ENCODE measurements at regions not wholly inside any gene's neighbourhood (a gene's known extent, or its start where the extent isn't known, plus 50 kb on each side); places are given as distances from the start of the nearest gene placed in this dataset.

- H3K4me2 ChIP-seq (ENCODE audit: insufficient read depth, low read length): no peak overlapping the region
- H3K36me3 ChIP-seq (ENCODE audit: insufficient read depth, low read length): no peaks in the 10 kb centered on the region
- peak; percentile 22 for DNase-seq (ENCODE audit: insufficient read length, low spot score, missing footprints)
- H3K4me1 ChIP-seq (ENCODE audit: insufficient read depth, low read length): no peaks in the 10 kb centered on the region
- no peak overlapping the region for H3K27ac ChIP-seq (ENCODE audit: low read depth, low read length)
- no peaks in the 10 kb centered on the region for H3K79me2 ChIP-seq (ENCODE audit: insufficient read depth, low read length)
- no peaks in the 10 kb centered on the region for H4K20me1 ChIP-seq (ENCODE audit: insufficient read depth, low read length)
- no peaks in the 10 kb centered on the region for H3K27me3 ChIP-seq (ENCODE audit: insufficient read depth, low read length)
- H3K4me3 ChIP-seq (ENCODE audit: insufficient read depth, low read length): no peak overlapping the region
- no peak for TF ChIP-seq CTCF (IDR thresholded peaks at IDR 0.05; ENCODE audit: extremely low read depth, low read depth, low read length)
- H2AFZ ChIP-seq (ENCODE audit: low read length): no peak overlapping the region
- no peaks in the 10 kb centered on the region for H3K9me3 ChIP-seq (ENCODE audit: low read depth, low read length)
These were observed 207.1 kb downstream of the ICE1 start for GRCh38 chr5:5629607-5629978.

DNA sequence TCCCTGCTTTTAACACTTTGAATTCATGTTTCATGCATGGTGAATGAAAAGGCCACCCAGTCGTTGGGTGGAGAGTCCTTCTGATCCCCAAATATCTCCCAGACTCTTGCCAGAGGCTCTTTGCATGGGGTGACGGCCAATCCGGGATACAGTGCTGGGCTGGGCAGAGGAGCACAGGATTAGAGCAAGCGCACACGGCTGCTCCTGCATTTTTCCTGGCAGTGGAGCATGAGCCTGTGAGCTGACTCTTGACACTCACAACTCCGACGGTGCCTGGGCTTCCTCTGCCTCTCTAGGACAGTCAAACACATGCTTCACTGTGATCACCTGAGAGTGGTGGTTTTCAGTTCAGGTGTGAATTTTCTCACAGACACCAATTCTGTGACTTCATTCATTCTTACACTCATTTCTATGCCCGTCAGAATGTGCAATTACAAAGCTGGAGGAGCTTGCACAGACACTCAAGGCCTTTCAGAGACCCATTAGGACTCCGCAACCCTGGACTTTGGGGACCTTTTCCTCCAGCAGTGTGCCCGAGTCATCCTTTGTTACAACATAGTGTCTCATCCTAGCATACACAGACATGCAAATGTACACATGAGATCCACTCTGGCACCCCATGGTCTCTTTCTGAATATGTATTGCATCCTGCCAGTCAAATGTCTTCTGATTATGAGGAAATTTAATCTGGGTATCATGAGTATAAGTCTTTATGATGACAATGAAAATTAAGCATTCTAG is 206.6 kb downstream of the ICE1 start:
- H3K36me3 ChIP-seq (ENCODE audit: insufficient read depth, low read length): no peaks in the 10 kb centered on the region
- H2AFZ ChIP-seq (ENCODE audit: low read length): no peak overlapping the region
- H3K27me3 ChIP-seq (ENCODE audit: insufficient read depth, low read length): no peaks in the 10 kb centered on the region
- H3K79me2 ChIP-seq (ENCODE audit: insufficient read depth, low read length): no peaks in the 10 kb centered on the region
- no peak for DNase-seq (ENCODE audit: insufficient read length, low spot score, missing footprints)
- no peak overlapping the region for H3K4me2 ChIP-seq (ENCODE audit: insufficient read depth, low read length)
- H3K4me3 ChIP-seq (ENCODE audit: insufficient read depth, low read length): no peak overlapping the region
- no peaks in the 10 kb centered on the region for H3K4me1 ChIP-seq (ENCODE audit: insufficient read depth, low read length)
- H4K20me1 ChIP-seq (ENCODE audit: insufficient read depth, low read length): no peaks in the 10 kb centered on the region
- no peak overlapping the region for H3K27ac ChIP-seq (ENCODE audit: low read depth, low read length)
- H3K9me3 ChIP-seq (ENCODE audit: low read depth, low read length): no peaks in the 10 kb centered on the region
- TF ChIP-seq CTCF (IDR thresholded peaks at IDR 0.05; ENCODE audit: extremely low read depth, low read depth, low read length): no peak

GRCh38 chr5:5626412-5626811 is 203.9 kb downstream of the ICE1 start:
- Histone ChIP-seq H4K20me1 (ENCODE audit: insufficient read depth, low read length) (no peaks in the 10 kb centered on the region), H3K4me3 (ENCODE audit: insufficient read depth, low read length) (no peak overlapping the region), H3K27ac (ENCODE audit: low read depth, low read length) (no peak overlapping the region), H3K4me2 (ENCODE audit: insufficient read depth, low read length) (no peak overlapping the region), H2AFZ (ENCODE audit: low read length) (no peak overlapping the region), H3K27me3 (ENCODE audit: insufficient read depth, low read length) (no peaks in the 10 kb centered on the region), H3K36me3 (ENCODE audit: insufficient read depth, low read length) (no peaks in the 10 kb centered on the region), H3K79me2 (ENCODE audit: insufficient read depth, low read length) (no peaks in the 10 kb centered on the region), H3K4me1 (ENCODE audit: insufficient read depth, low read length) (no peaks in the 10 kb centered on the region), H3K9me3 (ENCODE audit: low read depth, low read length) (peaks cover 7% of the 10 kb centered on the region)
- no peak for TF ChIP-seq CTCF (IDR thresholded peaks at IDR 0.05; ENCODE audit: extremely low read depth, low read depth, low read length)
- DNase-seq (ENCODE audit: insufficient read length, low spot score, missing footprints): no peak

GRCh38 chr5:5625491-5625890 is 203.0 kb downstream of the ICE1 start:
- Histone ChIP-seq H3K4me3 (ENCODE audit: insufficient read depth, low read length) (no peak overlapping the region), H3K4me2 (ENCODE audit: insufficient read depth, low read length) (no peak overlapping the region), H4K20me1 (ENCODE audit: insufficient read depth, low read length) (no peaks in the 10 kb centered on the region), H3K79me2 (ENCODE audit: insufficient read depth, low read length) (no peaks in the 10 kb centered on the region), H3K36me3 (ENCODE audit: insufficient read depth, low read length) (no peaks in the 10 kb centered on the region), H3K27me3 (ENCODE audit: insufficient read depth, low read length) (no peaks in the 10 kb centered on the region), H3K4me1 (ENCODE audit: insufficient read depth, low read length) (no peaks in the 10 kb centered on the region), H3K27ac (ENCODE audit: low read depth, low read length) (no peak overlapping the region), H2AFZ (ENCODE audit: low read length) (no peak overlapping the region), H3K9me3 (ENCODE audit: low read depth, low read length) (peaks cover 7% of the 10 kb centered on the region)
- DNase-seq (ENCODE audit: insufficient read length, low spot score, missing footprints): no peak
- no peak for TF ChIP-seq CTCF (IDR thresholded peaks at IDR 0.05; ENCODE audit: extremely low read depth, low read depth, low read length)
